HG02678 (cell line): ENCODE measurements at regions not wholly inside any gene's neighbourhood (a gene's known extent, or its start where the extent isn't known, plus 50 kb on each side); places are given as distances from the start of the nearest gene placed in this dataset.

Experiments used
- ATAC-seq: cut with Tn5 transposase; IDR thresholded peaks from one replicate; pipeline ENCODE4 v1.9.1; 2021; ENCODE audit warnings: mild to moderate bottlenecking, moderate library complexity; ENCODE audit not compliant: unreplicated experiment

DNA sequence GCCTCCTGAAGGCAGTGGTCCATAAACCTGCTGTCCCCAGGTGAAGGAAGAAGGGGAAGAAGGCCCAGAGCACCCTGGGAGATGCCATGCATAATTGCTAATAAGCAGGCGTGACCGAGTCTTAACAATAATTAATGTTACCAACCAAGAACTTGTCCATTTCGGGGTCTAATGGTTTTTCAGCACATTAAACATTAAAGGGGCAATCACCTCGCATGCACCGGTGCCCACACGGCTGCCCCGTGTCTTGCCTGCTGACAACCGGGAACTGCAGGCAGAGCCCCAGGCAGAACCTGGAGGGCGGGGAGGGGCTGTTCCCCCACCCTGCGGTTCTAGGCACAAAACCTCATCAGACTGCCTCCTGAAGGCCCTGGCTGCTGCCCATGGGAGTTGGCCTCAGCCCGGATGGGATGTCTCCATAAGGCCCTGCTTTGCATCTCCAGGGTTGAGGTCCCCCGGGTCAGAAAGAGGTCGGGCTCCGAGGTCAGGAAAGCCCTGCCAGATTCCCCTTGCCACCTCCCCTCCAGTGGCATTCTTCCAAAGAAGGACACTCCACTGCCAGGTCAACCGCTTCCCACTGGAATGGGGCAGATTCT lies 169.0 kb downstream of the BUD13 start:
- no peak for ATAC-seq

DNA sequence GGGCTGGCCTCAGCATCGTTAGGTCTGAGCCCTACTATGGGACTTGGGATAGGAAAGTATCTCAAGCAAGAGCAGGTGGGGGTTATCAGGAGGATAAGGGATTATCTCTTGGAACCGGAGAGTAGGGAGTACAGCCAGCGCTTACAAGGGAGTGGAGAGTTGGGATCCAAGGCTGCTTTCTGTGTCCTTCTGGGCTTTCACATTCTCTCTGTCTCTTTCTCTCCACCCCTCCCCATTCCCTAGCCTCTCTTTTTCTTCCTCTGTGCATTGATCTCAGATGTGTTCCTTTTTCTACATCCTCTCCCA lies 170.2 kb downstream of the BUD13 start:
- no peak for ATAC-seq

DNA sequence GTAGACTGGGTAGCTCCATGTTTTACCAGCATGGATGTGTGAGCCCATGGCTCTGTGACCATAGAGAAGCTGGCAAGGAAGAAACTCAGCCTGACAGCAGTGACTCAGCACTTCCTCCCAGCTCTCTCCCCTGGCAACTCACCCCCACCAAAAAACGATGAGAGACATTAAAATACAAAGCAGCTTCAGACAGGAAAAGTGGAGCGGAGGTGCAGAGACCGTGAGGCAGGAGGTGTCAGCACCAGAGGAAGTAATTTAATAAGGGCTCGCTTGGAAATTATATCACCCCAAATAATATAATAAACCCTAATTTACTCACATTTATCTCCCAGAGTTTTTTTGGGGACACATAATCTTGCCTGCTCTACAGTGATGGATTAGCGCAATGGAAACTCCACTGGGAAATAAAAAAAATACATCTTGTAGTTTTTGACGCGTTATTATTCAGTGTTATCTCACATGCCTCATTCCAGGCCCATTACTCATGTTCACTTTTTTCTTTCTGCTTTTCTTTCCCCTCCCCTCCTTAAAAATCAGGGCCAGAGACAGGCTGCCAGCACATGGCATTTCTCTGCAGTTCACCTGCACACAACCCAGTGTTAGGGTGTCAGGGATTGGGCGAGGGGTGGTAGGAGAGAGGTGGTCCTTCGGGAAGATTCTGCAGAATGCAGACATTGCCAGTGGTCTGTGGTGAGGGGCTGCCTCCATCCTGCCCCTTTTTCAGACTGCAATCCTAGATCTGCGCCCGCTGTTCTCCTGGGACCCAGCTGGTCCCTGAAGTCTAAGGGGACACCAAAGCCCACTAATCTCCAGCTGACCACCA lies 170.8 kb downstream of the BUD13 start:
- ATAC-seq: no peak

DNA sequence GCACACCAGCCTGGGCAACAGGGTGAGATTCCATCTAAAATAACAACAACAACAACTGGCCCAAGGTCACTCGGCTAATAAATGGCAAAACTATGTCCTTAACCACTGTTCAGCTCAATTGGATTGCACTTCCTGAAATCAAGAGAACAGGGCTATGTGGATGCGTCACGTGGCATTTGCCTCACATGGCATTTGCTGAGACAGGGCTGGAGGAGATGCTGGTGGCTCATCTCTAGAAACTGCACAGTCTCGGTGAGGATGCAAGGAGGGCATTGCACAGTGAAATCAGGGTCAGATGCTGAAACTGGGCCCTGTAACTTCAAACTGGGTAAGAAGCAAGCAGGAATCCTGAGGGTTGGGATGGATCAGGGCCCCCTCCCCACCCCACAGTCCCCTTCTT lies 171.9 kb downstream of the BUD13 start:
- ATAC-seq: no peak

DNA sequence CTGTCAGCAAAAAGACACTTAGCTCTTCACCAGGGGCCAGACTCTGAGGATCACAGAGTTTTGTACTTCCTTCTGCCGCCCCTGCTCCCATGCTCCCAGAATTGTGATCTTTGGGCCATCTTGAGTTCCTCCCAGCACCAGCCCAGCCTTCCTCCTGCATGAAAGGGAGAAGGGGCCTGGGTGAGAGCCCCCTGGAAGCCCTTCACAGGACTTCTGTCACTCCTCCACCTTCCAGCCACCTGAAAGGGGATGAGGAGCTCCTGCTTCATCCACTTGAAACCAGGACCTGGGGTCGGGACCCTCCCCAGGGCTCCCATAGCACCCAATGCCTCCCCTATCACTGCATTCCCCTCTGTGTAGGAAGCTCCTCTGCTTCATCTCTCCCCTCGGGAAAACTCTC lies 174.2 kb downstream of the BUD13 start:
- no peak for ATAC-seq

DNA sequence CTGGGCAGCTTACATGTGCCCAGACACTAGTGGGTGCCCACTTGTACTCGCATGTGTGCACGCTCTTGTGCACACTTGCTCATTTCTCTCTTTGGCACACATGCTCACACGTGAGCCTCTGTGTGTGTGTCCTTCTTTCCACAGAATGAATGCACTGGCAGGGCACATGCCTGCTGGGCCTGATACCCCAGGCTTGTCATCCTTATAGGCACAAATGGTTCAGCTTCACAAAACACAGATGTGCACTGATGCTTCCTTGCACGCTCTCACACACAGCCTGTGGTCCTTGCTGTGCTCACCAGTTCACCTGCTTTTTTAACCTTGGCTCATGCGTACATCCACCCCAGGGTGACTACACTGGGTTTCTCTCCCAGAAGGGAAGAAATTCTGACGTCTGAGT lies 174.8 kb downstream of the BUD13 start:
- ATAC-seq: no peak

DNA sequence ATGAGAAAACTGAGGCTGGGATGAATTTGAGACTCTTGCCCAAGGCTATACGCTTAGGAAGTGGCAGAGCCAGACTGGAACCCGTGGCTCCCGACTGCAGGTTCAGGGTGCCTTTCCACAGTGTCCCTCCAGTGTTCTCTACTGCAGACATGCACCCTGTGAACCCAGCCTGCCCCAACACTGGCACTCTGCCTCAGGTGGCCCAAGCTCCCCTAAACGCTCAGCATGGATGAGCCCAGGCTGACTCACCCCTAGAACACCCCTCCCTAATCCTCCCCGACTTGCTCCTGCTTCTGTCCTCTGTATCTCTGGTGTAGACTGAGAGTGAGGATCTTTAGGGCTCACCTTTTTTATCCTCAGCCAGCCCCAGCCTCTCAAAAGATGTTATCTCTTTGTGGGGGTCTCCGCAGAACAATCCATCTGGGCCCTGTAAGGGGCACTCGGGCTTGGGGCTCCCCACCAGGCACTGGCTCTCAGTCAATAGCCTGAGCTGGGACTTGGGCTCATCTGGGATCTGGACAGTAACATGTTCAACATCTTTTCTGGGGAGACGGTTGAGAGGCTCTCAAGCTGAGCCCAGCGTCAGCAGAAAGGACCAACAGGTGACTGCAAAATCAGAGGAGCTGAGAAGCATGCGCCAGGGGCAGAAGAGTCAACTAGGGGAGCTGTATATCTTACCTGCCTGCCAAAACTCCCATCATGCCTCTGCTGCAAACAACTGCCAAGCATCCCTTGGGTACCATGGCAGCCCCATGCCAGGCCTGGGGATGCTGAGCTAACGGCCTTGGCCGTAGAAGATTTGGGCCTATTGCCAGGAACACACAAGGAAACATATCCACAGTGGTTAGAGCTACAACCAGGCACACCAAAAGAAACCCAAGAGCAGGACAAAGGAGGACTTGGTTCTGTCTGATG lies 176.2 kb downstream of the BUD13 start:
- no peak for ATAC-seq

DNA sequence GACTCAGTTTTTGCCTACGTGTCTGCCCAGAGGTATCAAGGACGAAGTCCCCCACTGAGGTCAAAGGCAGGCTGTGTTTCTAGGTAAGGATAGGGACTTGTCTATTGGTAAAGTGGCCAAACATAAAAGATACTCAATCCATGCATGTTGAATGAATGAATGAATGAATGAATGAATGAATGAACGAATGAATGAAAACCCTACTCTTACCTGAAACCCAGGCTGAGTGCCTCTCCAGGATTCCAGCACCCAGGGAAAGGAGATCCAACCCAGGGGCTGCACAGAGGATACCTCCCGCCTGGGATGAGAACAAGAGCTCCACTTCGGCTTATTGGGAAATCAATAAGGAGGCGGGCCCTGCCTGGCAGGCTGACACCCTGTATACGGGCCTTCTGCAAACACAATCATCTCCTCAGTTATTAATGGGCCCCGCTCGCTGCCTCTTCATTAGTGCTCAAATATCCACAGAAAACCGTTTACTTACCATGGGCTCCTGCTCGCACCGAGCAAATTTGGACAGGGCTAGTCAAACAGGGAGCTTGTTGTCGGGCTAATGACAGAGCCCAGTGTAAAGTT lies 177.4 kb downstream of the BUD13 start:
- ATAC-seq: no peak

DNA sequence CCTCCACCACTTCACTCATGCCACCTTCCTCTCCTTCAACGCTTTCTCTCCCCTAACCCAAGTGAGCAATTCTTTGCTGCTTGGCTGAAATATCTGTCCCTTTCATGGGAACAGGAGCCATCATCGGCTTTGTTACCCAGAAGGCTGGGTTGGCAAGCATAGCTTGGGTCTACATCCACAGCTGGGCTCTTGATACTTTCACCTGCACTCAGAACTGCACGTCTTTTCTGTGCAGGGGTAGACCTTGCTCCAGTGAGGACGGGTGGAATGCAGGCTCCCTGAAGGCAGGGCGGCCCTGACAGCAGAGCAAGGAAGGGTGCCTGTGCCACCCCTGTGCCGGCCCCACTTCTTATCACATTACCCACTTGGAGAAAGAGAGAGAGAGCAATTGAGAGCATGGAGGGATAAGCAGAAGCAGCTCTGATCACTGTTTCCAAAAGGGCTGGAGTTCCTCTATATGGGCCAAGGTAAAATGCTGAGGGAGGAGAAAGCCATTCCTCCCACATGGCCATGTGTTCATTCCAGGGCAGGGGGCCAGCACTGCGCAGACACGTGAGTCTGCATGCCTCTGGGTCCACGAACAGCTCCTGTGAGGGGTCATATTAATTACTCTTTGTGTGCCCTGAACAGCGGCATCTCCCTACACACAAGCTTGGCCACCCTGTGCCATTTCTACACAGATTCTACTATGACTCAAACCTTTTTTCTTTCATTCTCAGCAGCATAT lies 181.8 kb downstream of the BUD13 start:
- ATAC-seq: no peak

DNA sequence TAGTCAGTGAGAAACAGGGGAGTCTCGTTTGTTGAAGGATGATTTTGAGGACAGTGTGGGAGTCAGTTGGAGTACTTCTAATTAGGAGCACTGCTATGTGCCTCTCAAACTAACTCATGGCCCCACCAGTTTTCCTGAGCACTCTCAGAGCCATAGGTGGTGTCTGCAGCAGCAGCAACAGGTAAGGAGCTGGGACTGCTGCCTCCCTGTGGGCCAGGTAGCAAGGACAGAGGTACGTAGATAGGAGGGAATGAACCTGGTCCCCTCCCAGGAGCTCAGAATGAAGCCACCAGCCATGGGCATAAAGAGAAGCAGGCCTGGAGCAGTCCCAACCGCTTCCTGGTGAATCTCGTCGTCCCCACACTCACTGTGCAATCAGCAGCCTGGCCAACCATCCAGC lies 183.4 kb downstream of the BUD13 start:
- no peak for ATAC-seq

DNA sequence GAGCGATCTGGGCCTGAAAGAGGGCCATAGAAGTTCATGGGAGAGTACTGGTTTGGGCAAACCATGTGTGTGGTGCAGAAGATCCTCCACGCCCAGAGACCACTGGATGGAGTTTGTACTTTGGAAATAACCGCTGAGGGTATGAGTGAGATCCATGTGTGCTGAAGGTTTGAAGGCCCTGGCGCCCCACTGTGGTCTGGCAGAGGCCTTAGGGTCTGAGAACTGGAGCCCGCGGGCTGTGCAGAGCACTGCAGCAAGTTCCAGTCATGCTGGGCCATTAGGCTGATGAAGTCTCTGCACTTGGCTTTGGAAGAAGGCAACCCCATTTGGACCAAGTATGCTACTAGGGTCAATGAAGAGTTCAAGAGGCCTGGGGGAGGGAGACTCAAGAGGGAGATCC lies 186.4 kb downstream of the BUD13 start:
- no peak for ATAC-seq

DNA sequence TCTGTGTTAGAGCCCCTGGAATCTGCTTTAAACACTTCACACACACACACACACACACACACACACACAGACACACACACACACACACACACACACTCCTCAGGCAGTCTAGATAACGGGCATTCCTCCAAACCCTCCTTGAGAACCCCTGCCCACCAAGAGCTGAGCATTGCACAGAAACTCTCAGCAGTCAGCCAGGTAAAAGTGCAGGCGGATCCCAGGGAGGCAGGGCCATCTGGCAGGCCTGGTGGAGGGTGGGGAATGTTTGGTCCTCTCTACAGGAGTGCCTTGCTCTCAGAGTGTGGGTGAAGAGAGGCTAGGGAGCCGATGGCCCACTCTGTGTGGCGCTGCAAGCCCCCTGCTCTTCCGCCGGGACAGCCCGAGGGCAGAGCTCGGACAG lies 190.2 kb downstream of the BUD13 start:
- ATAC-seq: no peak

DNA sequence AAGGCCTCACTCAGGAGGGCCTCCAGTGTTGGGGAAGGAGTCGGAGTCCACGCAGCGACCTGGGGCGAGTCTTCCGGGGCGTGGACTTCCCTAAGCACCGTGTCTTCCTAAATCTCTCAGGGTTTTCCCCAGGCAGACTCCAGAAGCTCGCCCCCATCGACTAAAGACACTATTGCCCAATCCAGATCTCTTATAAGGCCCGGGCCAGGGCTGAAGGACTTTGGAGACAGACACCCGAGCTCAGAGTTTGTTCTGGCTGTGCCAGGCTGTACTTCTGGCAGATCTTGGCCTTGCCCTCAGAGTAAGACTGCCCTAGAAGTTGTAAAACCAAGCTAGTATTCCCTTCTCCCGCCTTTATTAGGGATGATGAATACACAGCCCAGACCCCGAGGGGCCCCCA lies 191.4 kb downstream of the BUD13 start:
- ATAC-seq: no peak

DNA sequence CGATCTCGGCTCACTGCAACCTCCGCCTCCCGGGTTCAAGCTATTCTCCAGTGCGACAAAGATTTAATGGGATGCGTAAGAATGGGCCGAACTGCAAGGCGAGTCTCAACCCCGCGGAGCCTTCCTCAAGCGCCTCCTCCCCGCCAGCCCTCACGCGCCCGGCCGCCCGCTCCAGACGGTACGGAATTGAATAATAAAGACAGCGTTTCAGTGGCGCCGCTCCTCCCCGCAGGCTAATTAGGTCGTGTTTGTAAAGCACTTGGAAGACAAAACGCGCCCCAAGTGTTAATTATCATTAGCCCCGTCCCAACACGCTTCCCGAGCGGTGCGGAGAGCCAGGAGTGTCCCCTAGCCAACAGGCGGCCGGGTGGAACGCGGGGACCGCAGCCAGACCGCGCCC lies 192.0 kb downstream of the BUD13 start:
- ATAC-seq: no peak

DNA sequence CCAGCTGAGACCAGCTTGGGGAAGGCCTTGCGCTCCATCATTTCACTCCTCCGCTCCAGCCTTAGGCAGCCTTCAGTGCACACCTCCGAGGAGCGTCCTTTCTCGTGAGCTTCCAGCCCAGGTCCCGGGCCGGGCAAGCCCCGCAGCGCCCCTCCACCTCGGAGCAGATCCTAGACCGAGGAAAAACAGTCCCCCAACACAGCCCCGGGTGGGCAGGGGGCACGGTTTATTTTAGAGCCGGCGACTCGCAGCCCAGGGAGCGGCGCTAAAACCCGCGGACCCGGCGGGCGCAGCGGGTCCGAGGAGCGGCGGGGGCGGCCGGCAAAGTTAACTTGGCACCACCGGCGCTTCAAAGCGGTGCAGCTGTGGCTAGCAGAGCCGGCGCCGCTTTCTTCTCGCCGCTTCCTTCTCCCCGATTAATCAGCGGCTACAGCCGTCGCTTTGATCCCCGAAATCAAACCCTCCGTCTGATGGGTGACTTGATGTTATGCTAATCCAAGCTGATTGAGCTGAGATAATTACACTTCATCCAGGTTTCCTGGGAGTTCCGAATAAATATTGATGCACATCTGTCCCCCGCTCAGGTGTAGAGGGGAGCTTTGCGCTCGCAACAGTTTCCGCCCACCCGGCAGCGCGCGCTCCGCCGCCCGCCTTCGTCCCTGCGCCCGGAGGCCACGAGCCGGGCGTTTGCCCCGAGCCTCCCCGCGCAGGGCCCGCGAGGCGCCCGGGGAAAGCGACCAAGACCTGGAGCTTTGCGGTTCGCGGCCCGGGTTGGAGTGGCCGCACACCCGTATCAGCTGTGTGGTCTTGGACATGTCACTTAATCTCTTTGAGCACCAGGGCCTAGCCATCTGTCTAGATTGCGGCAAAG lies 192.7 kb downstream of the BUD13 start:
- ATAC-seq: no peak

DNA sequence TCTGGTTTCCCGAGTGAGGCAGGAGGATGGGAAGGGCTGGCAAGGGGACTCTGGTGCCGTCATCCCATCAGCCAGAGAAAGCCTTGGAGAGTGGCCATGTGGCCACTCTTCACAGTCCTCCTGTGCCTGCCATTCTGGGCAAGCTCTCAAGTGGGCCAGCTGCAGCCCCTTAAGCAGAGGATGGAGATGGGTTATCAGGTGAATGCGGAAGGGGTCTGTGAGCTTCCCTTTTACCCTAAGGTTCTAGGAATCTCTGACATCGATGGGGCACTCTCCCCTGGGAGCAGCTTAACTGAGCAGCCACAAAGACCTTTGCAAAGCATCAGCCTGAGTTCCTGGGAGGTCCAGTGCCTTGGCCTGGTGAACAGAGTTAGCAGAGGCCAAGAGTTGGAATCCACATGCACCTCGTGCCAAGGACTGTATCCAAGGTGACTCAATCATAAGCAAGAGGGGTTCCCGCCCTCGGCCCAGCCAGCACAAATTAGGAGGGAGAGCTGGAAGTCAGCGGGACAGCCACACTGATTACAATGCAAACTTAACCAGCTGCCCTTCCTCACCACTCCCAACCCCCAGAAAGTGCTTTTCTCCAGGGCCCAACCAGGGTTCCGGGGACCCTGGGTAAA lies 193.6 kb downstream of the BUD13 start:
- ATAC-seq: no peak

DNA sequence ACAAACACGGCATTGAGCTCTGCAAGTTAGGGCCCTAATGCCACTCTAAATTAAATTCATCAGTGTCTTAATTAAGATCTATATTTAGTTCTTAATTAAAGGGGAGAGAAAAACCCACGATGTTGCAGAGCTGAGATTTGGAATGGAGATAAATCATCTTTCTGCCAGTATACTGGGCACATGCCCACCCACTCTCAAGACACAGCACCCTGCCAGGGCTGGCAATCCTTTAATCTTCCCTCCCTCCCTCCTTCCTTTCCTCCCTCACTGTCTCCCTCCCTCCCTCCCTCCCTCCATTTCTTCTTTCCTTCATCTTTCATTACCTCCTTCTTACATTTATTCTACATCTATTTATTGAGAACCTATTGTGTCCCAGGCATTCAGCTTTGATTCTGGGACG lies 194.8 kb downstream of the BUD13 start:
- ATAC-seq: no peak

DNA sequence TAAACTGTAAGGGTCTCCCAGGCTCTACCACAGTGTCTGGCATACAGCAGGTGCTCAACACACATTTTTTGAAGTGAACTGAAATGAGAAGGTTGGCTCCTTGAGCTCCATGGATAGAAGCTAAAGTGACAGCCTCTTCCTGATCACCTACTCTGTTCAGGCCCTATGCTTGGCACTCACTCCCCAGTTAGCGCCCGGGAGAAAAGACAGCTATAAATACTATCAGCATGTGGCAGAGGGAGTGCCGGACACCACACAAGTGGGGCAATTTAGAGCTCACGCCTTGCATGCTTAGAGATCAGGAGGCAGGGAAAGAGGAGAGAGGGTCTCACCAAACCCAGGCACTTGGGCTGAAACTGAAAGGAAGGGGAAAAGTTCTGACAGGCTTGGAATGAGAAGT lies 195.5 kb downstream of the BUD13 start:
- no peak for ATAC-seq

DNA sequence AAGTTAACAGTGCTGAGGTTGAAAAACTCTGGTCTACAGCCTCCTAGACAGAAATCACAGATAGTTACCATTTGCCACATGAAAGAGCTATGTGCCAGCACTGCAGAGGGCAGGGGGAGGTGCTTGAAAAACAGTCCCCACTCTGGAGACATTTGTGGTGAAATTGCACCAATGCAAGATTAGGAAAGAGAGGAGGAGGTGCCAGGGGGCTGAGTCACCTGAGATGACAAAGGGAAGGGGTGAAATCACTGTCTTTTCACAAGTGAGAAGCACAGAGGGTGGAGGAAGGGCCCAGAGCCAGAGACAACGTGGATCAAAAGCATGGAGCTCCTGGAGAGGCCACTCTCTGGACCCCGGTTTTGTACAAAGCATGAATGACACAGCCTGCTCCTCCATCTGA lies 196.3 kb downstream of the BUD13 start:
- no peak for ATAC-seq
